Activated T-cell treated with anti-CD3 and anti-CD28 coated beads for 1 hour (primary cell): ENCODE measurements at regions not wholly inside any gene's neighbourhood (a gene's known extent, or its start where the extent isn't known, plus 50 kb on each side); places are given as distances from the start of the nearest gene placed in this dataset.

Source experiments
- DNase-seq: peaks from one replicate; pipeline ENCODE4 v3.0.0-alpha.2; 2020; ENCODE audit warnings: low read depth

- no peak for DNase-seq
Observed at GRCh38 chr2:236935083-236935482, 150.6 kb upstream of the COPS8 start.

GRCh38 chr2:236935631-236936445 is 149.9 kb upstream of the COPS8 start:
- no peak for DNase-seq

- no peak for DNase-seq
Observed at GRCh38 chr2:236936446-236936940, 149.2 kb upstream of the COPS8 start.

GRCh38 chr2:236938126-236938525 is 147.6 kb upstream of the COPS8 start:
- DNase-seq, result no peak

GRCh38 chr2:236939271-236939670 is 146.4 kb upstream of the COPS8 start:
- no peak for DNase-seq

GRCh38 chr2:236939721-236940231 is 145.9 kb upstream of the COPS8 start:
- DNase-seq, result no peak

GRCh38 chr2:236940497-236940896 is 145.2 kb upstream of the COPS8 start:
- no peak for DNase-seq

GRCh38 chr2:236940916-236941520 is 144.7 kb upstream of the COPS8 start:
- DNase-seq, result no peak

- DNase-seq, result no peak
Observed at GRCh38 chr2:236941551-236941950, 144.1 kb upstream of the COPS8 start.

GRCh38 chr2:236942554-236942953 is 143.1 kb upstream of the COPS8 start:
- DNase-seq, result no peak

GRCh38 chr2:236943068-236943467 is 142.6 kb upstream of the COPS8 start:
- no peak for DNase-seq

GRCh38 chr2:236943841-236944513 is 141.7 kb upstream of the COPS8 start:
- no peak for DNase-seq

- DNase-seq, result no peak
Observed at GRCh38 chr2:236944561-236944960, 141.1 kb upstream of the COPS8 start.

GRCh38 chr2:236945431-236946016 is 140.2 kb upstream of the COPS8 start:
- no peak for DNase-seq

GRCh38 chr2:236946871-236947270 is 138.8 kb upstream of the COPS8 start:
- no peak for DNase-seq

- no peak for DNase-seq
Observed at GRCh38 chr2:236947294-236947693, 138.4 kb upstream of the COPS8 start.

- DNase-seq, result no peak
Observed at GRCh38 chr2:236947896-236948295, 137.8 kb upstream of the COPS8 start.

GRCh38 chr2:236949089-236949905 is 136.4 kb upstream of the COPS8 start:
- DNase-seq, result no peak

GRCh38 chr2:236951830-236952475 is 133.7 kb upstream of the COPS8 start:
- DNase-seq, result no peak

- no peak for DNase-seq
Observed at GRCh38 chr2:236954641-236955040, 131.0 kb upstream of the COPS8 start.

GRCh38 chr2:236955521-236956030 is 130.1 kb upstream of the COPS8 start:
- no peak for DNase-seq
